T1000 (cell line): ENCODE measurements at regions not wholly inside any gene's neighbourhood (a gene's known extent, or its start where the extent isn't known, plus 50 kb on each side); places are given as distances from the start of the nearest gene placed in this dataset.
"Not testable (repeated sequence)": the region's sequence is repeated elsewhere in the genome, so short reads cannot be mapped to it uniquely, and the experiment has no call there.

ENCODE experiments used
- DNase-seq: peaks from one replicate; lab custom pipeline; 2025; ENCODE audit warnings: mixed read lengths; lab: John Stamatoyannopoulos, UW

DNA sequence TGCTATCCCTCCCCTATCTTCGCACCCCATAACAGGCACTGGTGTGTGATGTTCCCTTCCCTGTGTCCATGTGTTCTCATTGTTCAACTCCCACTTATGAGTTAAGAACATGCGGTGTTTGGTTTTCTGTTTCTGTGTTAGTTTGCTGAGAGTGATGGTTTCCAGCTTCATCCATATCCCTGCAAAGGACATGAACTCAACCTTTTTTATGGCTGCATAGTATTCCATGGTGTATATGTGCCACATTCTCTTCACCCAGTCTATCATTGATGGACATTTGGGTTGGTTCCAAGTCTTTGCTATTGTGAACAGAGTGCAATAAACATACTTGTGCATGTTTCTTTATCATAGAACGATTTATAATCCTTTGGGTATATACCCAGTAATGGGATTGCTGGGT is 84.7 kb upstream of the GATB start:
- DNase-seq = not testable (repeated sequence)

DNA sequence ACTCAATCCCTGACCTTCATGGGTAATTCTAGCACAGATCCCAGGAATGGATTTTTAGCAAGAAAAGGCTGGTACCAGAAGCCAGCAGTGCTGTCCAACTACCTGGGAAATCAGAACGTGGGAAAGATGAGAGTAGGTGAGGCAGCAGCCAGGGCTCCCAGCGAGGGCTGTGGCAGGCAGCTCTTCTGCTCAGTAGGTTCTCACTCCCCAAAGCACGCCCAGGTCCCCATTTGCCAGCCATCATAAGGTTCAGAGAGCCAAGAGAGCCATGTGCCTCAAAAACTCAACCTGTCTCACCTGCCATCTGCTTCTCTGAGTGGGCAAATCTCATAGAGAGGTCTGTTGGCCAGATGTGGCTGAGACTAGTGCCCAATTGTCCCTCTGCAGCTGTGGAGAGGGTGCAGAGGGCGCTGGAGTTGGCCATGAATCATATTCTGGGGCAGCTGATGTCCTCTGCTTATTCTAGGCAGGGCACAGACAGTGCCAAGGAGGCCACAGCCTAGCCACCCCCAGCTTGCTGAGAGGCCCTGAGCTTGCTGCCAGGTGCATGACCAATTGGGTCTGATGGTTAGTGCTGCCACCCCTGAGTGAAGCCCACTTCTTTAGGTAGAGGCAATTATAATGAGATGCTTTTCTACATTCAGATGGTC is 81.7 kb upstream of the GATB start:
- no peak for DNase-seq

DNA sequence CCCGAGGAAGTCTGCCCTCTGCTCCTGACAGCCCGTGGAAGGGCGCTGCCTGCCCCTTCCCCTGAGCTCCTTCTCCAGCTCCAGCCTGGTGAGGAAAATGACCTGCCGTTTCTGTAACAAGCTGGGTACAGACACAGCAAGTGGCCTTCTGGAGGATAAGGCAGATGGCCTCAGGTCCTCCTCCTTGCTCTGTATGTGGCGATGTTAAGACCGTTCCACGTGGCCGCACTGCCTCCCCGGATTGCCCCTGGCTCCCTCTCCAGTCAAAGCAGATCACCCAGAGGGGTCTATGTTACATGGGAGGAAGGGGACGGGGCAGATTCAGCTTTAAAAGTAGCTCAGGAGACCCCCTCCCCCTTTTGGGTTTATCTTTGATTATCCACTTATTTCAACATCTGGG is 80.3 kb upstream of the GATB start:
- DNase-seq = no peak

DNA sequence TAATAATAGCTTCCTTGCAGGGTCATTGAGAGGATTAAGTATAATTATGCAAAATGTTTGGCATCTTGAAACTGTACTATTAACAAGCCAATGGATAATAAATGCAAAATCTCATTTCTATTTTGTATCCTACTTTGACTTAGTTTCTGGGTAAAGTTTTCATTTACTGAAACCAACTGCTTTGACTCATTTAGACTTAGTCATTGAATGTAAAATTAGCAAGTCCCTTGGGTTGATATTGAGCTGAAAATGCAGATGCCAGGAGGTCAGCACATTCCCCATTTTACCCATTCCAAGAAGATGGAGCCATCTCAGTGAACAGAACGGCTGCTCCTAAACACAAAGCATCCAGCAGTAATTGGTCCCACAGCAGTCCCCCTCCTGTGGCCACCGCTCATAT is 74.7 kb upstream of the GATB start:
- no peak for DNase-seq

DNA sequence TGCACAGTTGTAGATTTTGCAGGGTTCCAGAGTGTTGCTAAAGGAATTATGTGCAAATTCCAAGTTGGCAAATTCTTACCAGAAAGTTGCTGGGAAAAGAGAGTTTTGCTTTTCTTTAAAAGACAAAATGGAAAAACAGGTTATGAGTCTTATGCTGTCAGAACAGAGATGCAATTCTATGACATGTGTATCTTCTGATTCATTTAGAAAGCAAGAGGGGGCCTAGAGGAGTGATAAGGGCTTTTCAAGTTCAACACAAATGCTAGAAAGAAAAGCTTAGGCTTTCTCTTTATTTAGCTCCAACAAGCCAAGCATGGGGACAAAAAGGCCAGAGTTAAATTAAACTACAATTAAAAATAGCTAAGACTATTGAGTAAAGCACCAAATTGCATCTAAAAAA is 72.4 kb upstream of the GATB start:
- no peak for DNase-seq

DNA sequence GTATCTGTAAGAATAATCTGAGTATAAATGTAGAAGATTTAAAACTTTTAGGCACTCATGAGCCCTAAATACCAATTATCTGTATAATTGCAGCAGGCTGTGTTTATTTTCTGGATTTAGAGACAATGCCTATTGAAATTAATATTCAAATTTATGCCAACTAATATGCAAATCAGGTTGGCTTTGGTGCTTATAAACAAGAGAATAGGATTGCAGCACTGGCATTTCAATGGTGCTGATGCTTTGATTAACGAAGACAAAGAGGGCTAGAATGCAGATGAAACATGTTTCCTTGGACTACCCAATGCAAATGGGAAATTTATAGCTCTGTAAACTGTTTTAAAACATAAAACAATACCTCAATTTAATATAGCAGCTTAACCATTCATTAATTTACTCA is 70.7 kb upstream of the GATB start:
- no peak for DNase-seq

DNA sequence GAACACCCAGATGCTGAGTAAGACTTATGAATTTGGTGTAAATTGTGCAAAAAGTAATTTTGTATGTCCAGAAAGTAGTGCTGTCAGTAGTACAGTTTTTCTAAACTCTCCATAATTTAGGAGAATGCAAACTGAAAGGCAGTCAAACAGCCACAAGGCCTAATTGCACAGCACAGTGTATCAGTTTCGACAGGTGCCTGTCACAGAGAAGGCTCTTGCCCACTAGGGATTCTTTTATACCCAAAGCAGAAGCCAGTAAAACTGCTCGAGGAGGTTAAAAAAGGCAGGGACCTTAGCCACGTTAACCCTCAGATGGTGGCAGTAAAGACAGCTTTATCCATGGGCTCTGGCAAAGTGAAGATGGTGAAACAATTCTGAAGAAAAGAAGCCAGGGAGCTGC is 69.4 kb upstream of the GATB start:
- no peak for DNase-seq

DNA sequence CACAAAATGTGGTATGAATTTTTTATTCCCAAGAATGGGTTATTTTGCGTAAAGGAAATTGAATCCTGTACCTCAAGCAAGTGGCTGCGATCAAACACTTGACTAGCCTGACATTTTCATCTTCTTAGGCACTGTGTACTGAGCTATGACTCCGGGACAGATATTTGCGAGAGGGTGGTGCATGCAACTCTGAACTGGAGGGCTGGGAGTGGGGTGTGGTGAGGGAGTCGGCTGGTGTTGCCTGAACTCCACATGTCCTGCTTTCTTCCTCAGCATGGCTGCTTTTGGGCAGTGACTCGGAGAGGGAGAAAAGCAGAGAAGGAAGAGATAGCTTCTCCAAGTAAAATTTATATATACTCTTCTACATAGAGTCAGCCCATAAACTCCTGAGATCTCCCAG is 68.5 kb upstream of the GATB start:
- DNase-seq = no peak

DNA sequence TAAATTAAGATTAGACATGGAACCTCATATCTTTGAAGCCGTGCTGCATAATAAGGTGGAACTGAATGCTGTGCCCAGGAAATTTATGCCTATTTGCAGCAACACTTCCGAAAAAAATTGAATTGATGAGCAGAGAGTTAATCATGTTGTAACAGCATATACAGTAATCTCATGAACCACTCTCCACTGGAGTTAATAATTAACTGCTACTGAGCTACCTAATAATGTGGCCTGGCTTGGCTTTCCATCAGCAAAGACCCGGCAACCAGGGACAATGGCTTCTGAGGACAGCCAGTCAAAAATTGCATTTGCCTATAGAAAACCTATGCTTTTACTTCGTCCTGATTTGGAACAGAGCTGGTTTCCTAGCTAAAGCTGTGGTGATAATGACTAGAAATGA is 63.8 kb upstream of the GATB start:
- no peak for DNase-seq

DNA sequence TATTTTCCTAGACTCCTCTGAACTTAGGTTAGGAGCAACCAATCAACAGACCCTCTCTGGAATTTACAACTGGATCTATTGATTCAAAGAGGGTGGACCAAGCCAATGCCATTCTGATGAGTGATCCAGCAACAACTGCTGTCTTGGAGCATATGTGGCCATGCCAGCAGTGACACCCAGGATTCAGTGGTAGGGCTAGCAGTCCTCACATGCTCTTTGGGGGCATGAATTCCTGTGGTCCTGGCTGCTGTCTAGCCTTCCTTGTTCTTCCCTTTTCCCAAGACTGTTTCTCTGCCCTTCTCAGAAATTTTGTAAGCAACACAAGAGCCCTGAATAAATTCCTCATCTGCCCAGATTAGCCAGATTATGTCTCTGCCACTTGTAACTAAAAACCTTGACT is 61.5 kb upstream of the GATB start:
- no peak for DNase-seq

DNA sequence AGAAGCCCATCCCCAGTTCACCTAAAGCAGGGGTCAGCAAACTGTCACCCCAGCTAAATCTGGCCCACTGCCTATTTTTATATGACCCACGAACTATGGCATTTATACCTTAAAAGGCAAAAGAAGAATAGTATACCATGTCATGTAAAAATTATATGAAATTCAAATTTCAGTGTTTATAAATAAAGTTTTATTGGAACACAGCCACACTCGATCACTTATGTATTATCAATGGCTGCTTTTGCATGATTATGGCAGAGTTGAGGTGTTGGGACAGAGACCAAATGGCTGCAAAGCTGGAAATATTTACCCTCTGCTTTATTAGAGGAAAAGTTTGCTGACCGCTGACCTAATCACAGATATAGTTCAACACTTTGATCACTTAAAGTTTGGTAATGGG is 59.2 kb upstream of the GATB start:
- DNase-seq = no peak

DNA sequence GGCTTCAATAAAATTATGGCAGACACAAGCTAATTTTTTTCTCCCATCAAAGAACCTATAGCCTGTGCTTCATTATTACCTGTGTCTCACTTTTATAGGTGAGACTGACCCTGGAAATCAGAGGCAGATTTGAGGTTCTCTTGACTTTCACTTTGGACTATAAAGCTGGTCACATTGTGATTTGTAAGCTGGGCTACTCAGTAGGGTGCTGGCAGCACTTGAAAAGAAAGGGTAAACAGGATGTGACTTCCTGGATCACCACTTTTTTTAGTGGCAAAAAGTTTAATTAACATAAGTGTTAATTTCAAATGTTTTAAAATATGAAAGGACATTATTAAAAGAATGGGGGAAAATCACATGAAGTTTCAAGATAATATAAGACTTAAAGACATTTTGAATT is 50.6 kb upstream of the GATB start:
- DNase-seq = no peak
